ENCODE measurements at regions not wholly inside any gene's neighbourhood (a gene's known extent, or its start where the extent isn't known, plus 50 kb on each side); places are given as distances from the start of the nearest gene placed in this dataset.

- Histone ChIP-seq H3K27me3 (ENCODE audit: control insufficient read depth, insufficient read depth, low read length, poor library complexity, severe bottlenecking) (no peaks in the 10 kb centered on the region), H3K27ac (ENCODE audit: low read depth, low read length) (no peak overlapping the region), H3K4me3 (ENCODE audit: low read length) (no peak overlapping the region), H3K4me1 (ENCODE audit: control insufficient read depth, insufficient read depth, low read length) (no peaks in the 10 kb centered on the region), H3K36me3 (ENCODE audit: control insufficient read depth, insufficient read depth, low read length) (no peaks in the 10 kb centered on the region), H3K9ac (ENCODE audit: extremely low read depth, low read length, poor library complexity, severe bottlenecking) (no peak overlapping the region), H3K9me3 (ENCODE audit: control insufficient read depth, low read length) (no peaks in the 10 kb centered on the region)
- TF ChIP-seq CTCF (conservative IDR thresholded peaks at IDR 0.05), result no peak
- peaks cover 5% of the 10 kb centered on the region for H3K4me1 Mint-ChIP-seq
- H3K4me3 Mint-ChIP-seq, result no peak overlapping the region
- no peaks in the 10 kb centered on the region for H3K9me3 Mint-ChIP-seq
- H3K36me3 Mint-ChIP-seq (ENCODE audit: low read depth), result no peaks in the 10 kb centered on the region
- no peak overlapping the region for H3K27ac Mint-ChIP-seq
- peaks cover 3% of the 10 kb centered on the region for H3K27me3 Mint-ChIP-seq (ENCODE audit: insufficient read depth)
- DNase-seq, result no peak
- WGBS, 2 experiments (ENCODE audit: insufficient coverage in 1 of 2, insufficient read length in 1 of 2), result 90 to 100% methylated on average over 1 to 4 of the region's 4 CpGs
Measured at GRCh38 chr19:31173991-31174390, 175.2 kb downstream of the TSHZ3 start.

- peaks cover 5% of the 10 kb centered on the region for H3K4me1 Mint-ChIP-seq
- no peak for TF ChIP-seq CTCF (conservative IDR thresholded peaks at IDR 0.05)
- no peaks in the 10 kb centered on the region for H3K9me3 Mint-ChIP-seq
- H3K36me3 ChIP-seq (ENCODE audit: control insufficient read depth, insufficient read depth, low read length), result no peaks in the 10 kb centered on the region
- H3K27me3 ChIP-seq (ENCODE audit: control insufficient read depth, insufficient read depth, low read length, poor library complexity, severe bottlenecking), result no peaks in the 10 kb centered on the region
- H3K4me3 Mint-ChIP-seq, result no peak overlapping the region
- no peak for DNase-seq
- no peaks in the 10 kb centered on the region for H3K36me3 Mint-ChIP-seq (ENCODE audit: low read depth)
- H3K9me3 ChIP-seq (ENCODE audit: control insufficient read depth, low read length), result no peaks in the 10 kb centered on the region
- 82 to 92% methylated on average over 2 to 4 of the region's 4 CpGs for WGBS, 2 experiments (ENCODE audit: insufficient coverage in 1 of 2, insufficient read length in 1 of 2)
- peaks cover 3% of the 10 kb centered on the region for H3K27me3 Mint-ChIP-seq (ENCODE audit: insufficient read depth)
- no peak overlapping the region for H3K4me3 ChIP-seq (ENCODE audit: low read length)
- H3K27ac Mint-ChIP-seq, result no peak overlapping the region
- H3K4me1 ChIP-seq (ENCODE audit: control insufficient read depth, insufficient read depth, low read length), result no peaks in the 10 kb centered on the region
- no peak overlapping the region for H3K9ac ChIP-seq (ENCODE audit: extremely low read depth, low read length, poor library complexity, severe bottlenecking)
- H3K27ac ChIP-seq (ENCODE audit: low read depth, low read length), result no peak overlapping the region
Measured at GRCh38 chr19:31171936-31172335, 177.3 kb downstream of the TSHZ3 start.

- Mint-ChIP-seq H3K4me3 (no peak overlapping the region), H3K4me1 (peaks cover 9% of the 10 kb centered on the region), H3K9me3 (no peaks in the 10 kb centered on the region), H3K36me3 (ENCODE audit: low read depth) (no peaks in the 10 kb centered on the region), H3K27ac (no peak overlapping the region), H3K27me3 (ENCODE audit: insufficient read depth) (peaks cover 3% of the 10 kb centered on the region)
- no peak overlapping the region for H3K4me3 ChIP-seq (ENCODE audit: low read length)
- H3K9ac ChIP-seq (ENCODE audit: extremely low read depth, low read length, poor library complexity, severe bottlenecking), result no peak overlapping the region
- WGBS, 2 experiments (ENCODE audit: insufficient coverage in 1 of 2, insufficient read length in 1 of 2), result 71 to 80% methylated on average over 1 to 2 of the region's 2 CpGs
- no peaks in the 10 kb centered on the region for H3K9me3 ChIP-seq (ENCODE audit: control insufficient read depth, low read length)
- no peaks in the 10 kb centered on the region for H3K36me3 ChIP-seq (ENCODE audit: control insufficient read depth, insufficient read depth, low read length)
- no peak for TF ChIP-seq CTCF (conservative IDR thresholded peaks at IDR 0.05)
- no peak overlapping the region for H3K27ac ChIP-seq (ENCODE audit: low read depth, low read length)
- DNase-seq, result peak; percentile 26
- no peaks in the 10 kb centered on the region for H3K4me1 ChIP-seq (ENCODE audit: control insufficient read depth, insufficient read depth, low read length)
- H3K27me3 ChIP-seq (ENCODE audit: control insufficient read depth, insufficient read depth, low read length, poor library complexity, severe bottlenecking), result no peaks in the 10 kb centered on the region
Measured at GRCh38 chr19:31170046-31170445, 179.2 kb downstream of the TSHZ3 start.

Data from endodermal cell (in vitro differentiated cells).